H1 (cell line): ENCODE measurements at regions not wholly inside any gene's neighbourhood (a gene's known extent, or its start where the extent isn't known, plus 50 kb on each side); places are given as distances from the start of the nearest gene placed in this dataset.

ENCODE experiments used
- CTCF ChIA-PET: fragments of 300-600 bp; sonication (Branson Sonifier 250); formaldehyde crosslinking; loops from one replicate; lab custom pipeline; 2021; ENCODE audit not compliant: partially characterized antibody; lab: Charles Lee
- POLR2A ChIA-PET: fragments of 300-600 bp; sonication (Branson Sonifier 250); formaldehyde crosslinking; loops from one replicate; lab custom pipeline; 2021; ENCODE audit warnings: inconsistent platforms; ENCODE audit not compliant: partially characterized antibody; lab: Charles Lee
- DNase-seq, 2 experiments: peaks; one replicate each; pipeline versions ENCODE4 v3.0.0 to v3.0.0-alpha.2; 2010 to 2022; ENCODE audit warnings: low spot score in 2 of 2, low read depth in 1 of 2, mixed read lengths in 1 of 2
- FAIRE-seq: peaks from 2 replicates; lab custom pipeline; 2011; peaks lifted over from hg19 to GRCh38; lab: Jason Lieb, UNC
- H2AFZ ChIP-seq: 2 replicates; pipeline ENCODE4 v1.8.1; 2012; ENCODE audit warnings: low read length, inconsistent platforms
- H2AK5ac ChIP-seq: 2 replicates; pipeline ENCODE4 v1.6.1; 2013; ENCODE audit warnings: low read depth, low read length
- H2BK120ac ChIP-seq: replicated peaks from 2 replicates; pipeline ENCODE3; 2013; ENCODE audit warnings: low read depth, low read length, inconsistent platforms
- H2BK12ac ChIP-seq: 2 replicates; pipeline ENCODE4 v1.6.1; 2013; ENCODE audit warnings: low read depth, low read length
- H2BK15ac ChIP-seq: 2 replicates; pipeline ENCODE4 v1.6.1; 2013; ENCODE audit warnings: low read length
- H2BK20ac ChIP-seq: 2 replicates; pipeline ENCODE4 v1.6.1; 2013; ENCODE audit warnings: low read length
- H2BK5ac ChIP-seq: 2 replicates; pipeline ENCODE4 v1.6.1; 2013; ENCODE audit warnings: low read depth, low read length
- H3K14ac ChIP-seq: 2 replicates; pipeline ENCODE4 v1.6.1; 2013; ENCODE audit warnings: inconsistent platforms; ENCODE audit not compliant: insufficient read length
- H3K18ac ChIP-seq: 2 replicates; pipeline ENCODE4 v1.6.1; 2013; ENCODE audit warnings: low read length; ENCODE audit errors: extremely low read depth
- H3K23ac ChIP-seq: 2 replicates; pipeline ENCODE4 v1.6.1; 2013; ENCODE audit warnings: inconsistent platforms; ENCODE audit not compliant: insufficient read length
- H3K23me2 ChIP-seq: 2 replicates; pipeline ENCODE4 v1.6.1; 2013; ENCODE audit warnings: low read depth, low read length
- H3K27ac ChIP-seq: 2 replicates; pipeline ENCODE4 v1.6.1; 2011; ENCODE audit warnings: low read depth, low read length, inconsistent platforms
- H3K27me3 ChIP-seq, 4 experiments: replicated peaks in 1 of 4; 1 replicate in 1 of 4; 2 replicates in 3 of 4; pipeline versions ENCODE4 v1.6.1 to v1.8.1; 2011 to 2013; ENCODE audit warnings: low read length in 3 of 4, mild to moderate bottlenecking in 3 of 4, inconsistent platforms in 2 of 4, mixed read lengths in 2 of 4, moderate library complexity in 1 of 4; ENCODE audit not compliant: control insufficient read depth in 3 of 4, insufficient read depth in 3 of 4; ENCODE audit errors: extremely low read depth in 1 of 4
- H3K36me3 ChIP-seq, 4 experiments: 2 replicates each; pipeline versions ENCODE4 v1.6.1 to v1.8.1; 2011 to 2013; ENCODE audit warnings: mild to moderate bottlenecking in 4 of 4, low read length in 3 of 4, moderate library complexity in 2 of 4, control low read depth in 1 of 4, inconsistent platforms in 1 of 4; ENCODE audit not compliant: insufficient read depth in 4 of 4, control insufficient read depth in 2 of 4
- H3K4ac ChIP-seq: replicated peaks from 2 replicates; pipeline ENCODE3; 2013; ENCODE audit warnings: low read length, low read depth, mixed read lengths, inconsistent platforms; ENCODE audit not compliant: insufficient read length
- H3K4me1 ChIP-seq, 4 experiments: replicated peaks in 1 of 4; 1 replicate in 1 of 4; 2 replicates in 3 of 4; pipeline versions ENCODE4 v1.6.1 to v1.8.1; 2011 to 2013; ENCODE audit warnings: low read length in 3 of 4, inconsistent platforms in 2 of 4, mixed read lengths in 1 of 4; ENCODE audit not compliant: insufficient read depth in 4 of 4, control insufficient read depth in 3 of 4
- H3K4me2 ChIP-seq, 2 experiments: 2 replicates each; pipeline versions ENCODE4 v1.6.1 to v1.8.1; 2011 to 2013; ENCODE audit warnings: low read depth in 2 of 2, low read length in 2 of 2, control low read depth in 1 of 2, inconsistent platforms in 1 of 2, mild to moderate bottlenecking in 1 of 2; ENCODE audit not compliant: insufficient read depth in 1 of 2
- H3K4me3 ChIP-seq, 4 experiments: fragments of 200-600, 300-600 bp in 1 of 4; sonication (generic), shearing (Covaris generic), sonication (Bioruptor Twin) in 1 of 4; 2 replicates each; pipeline versions ENCODE4 v1.5.1 to v1.8.1; 2011 to 2016; ENCODE audit warnings: low read length in 4 of 4, low read depth in 3 of 4, control low read depth in 2 of 4, inconsistent platforms in 2 of 4, mild to moderate bottlenecking in 2 of 4, mixed read lengths in 1 of 4, moderate library complexity in 1 of 4; ENCODE audit not compliant: insufficient read depth in 2 of 4; ENCODE audit errors: extremely low read depth in 1 of 4
- H3K56ac ChIP-seq: replicated peaks from 2 replicates; pipeline ENCODE3; 2013; ENCODE audit warnings: low read depth, mild to moderate bottlenecking, mixed read lengths, low read length, inconsistent platforms; ENCODE audit not compliant: insufficient read length
- H3K79me1 ChIP-seq: 2 replicates; pipeline ENCODE4 v1.6.1; 2013; ENCODE audit warnings: low read depth, low read length, control low read depth
- H3K79me2 ChIP-seq, 2 experiments: 2 replicates each; pipeline versions ENCODE4 v1.6.1 to v1.8.1; 2012 to 2013; ENCODE audit warnings: low read length in 2 of 2, mild to moderate bottlenecking in 2 of 2, inconsistent platforms in 1 of 2; ENCODE audit not compliant: insufficient read depth in 2 of 2, control insufficient read depth in 1 of 2
- H3K9ac ChIP-seq, 4 experiments: replicated peaks in 1 of 4; 1 replicate in 1 of 4; 2 replicates in 3 of 4; pipeline versions ENCODE4 v1.6.1 to v1.8.1; 2011 to 2013; ENCODE audit warnings: low read depth in 3 of 4, low read length in 3 of 4, control low read depth in 2 of 4, mild to moderate bottlenecking in 2 of 4, moderate library complexity in 2 of 4, inconsistent platforms in 1 of 4; ENCODE audit errors: extremely low read depth in 1 of 4
- H3K9me3 ChIP-seq, 2 experiments: 2 replicates each; pipeline versions ENCODE4 v1.6.1 to v1.8.1; 2012 to 2013; ENCODE audit warnings: mild to moderate bottlenecking in 2 of 2, moderate library complexity in 2 of 2, control low read depth in 1 of 2, inconsistent platforms in 1 of 2, low read depth in 1 of 2, low read length in 1 of 2, mixed read lengths in 1 of 2; ENCODE audit not compliant: insufficient read depth in 2 of 2
- H4K20me1 ChIP-seq, 2 experiments: replicated peaks in 1 of 2; 2 replicates each; pipeline versions ENCODE3 to v1.8.1; 2011 to 2013; ENCODE audit warnings: inconsistent platforms in 2 of 2, low read length in 2 of 2, mild to moderate bottlenecking in 1 of 2; ENCODE audit not compliant: insufficient read depth in 2 of 2, control insufficient read depth in 1 of 2
- H4K5ac ChIP-seq: 2 replicates; pipeline ENCODE4 v1.6.1; 2013; ENCODE audit warnings: low read length, low read depth, mixed read lengths, inconsistent platforms; ENCODE audit not compliant: insufficient read length
- H4K8ac ChIP-seq: 2 replicates; pipeline ENCODE4 v1.8.0; 2013; ENCODE audit warnings: mild to moderate bottlenecking, moderate library complexity, low read length, inconsistent platforms; ENCODE audit not compliant: insufficient read depth; ENCODE audit errors: extremely low read depth
- H4K91ac ChIP-seq: replicated peaks from 2 replicates; pipeline ENCODE3; 2013; ENCODE audit warnings: low read length, mixed read lengths, inconsistent platforms; ENCODE audit not compliant: insufficient read length
- ATF2 ChIP-seq: IDR thresholded peaks from 2 replicates; pipeline ENCODE4 v1.6.1; 2012; ENCODE audit warnings: low read length, inconsistent platforms
- ATF3 ChIP-seq: IDR thresholded peaks from 2 replicates; pipeline ENCODE4 v1.6.1; 2011; ENCODE audit warnings: low read depth, mild to moderate bottlenecking, low read length; ENCODE audit not compliant: insufficient read depth
- BACH1 ChIP-seq: IDR thresholded peaks from 2 replicates; pipeline ENCODE4 v1.6.1; 2012; ENCODE audit warnings: low read length, improper control_type of control experiment
- BCL11A ChIP-seq, 2 experiments: IDR thresholded peaks; one replicate each; pipeline ENCODE4 v1.6.1; 2011; ENCODE audit warnings: low read depth in 2 of 2, low read length in 2 of 2, mild to moderate bottlenecking in 2 of 2
- CHD1 ChIP-seq: IDR thresholded peaks from 2 replicates; pipeline ENCODE4 v1.6.1; 2012; ENCODE audit warnings: low read depth, low read length, improper control_type of control experiment
- GABPA ChIP-seq: IDR thresholded peaks from 2 replicates; pipeline ENCODE4 v1.6.1; 2011; ENCODE audit warnings: mild to moderate bottlenecking, low read length, moderate library complexity, borderline replicate concordance; ENCODE audit not compliant: insufficient read depth
- GTF2F1 ChIP-seq: IDR thresholded peaks from 2 replicates; pipeline ENCODE4 v1.6.1; 2012; ENCODE audit warnings: low read depth, low read length, improper control_type of control experiment, borderline replicate concordance
- KDM1A ChIP-seq: fragments of 200-600, 300-600 bp; sonication (generic); IDR thresholded peaks from 2 replicates; pipeline ENCODE4 v1.7.1; 2016; ENCODE audit warnings: mild to moderate bottlenecking, low read length, borderline replicate concordance
- NANOG ChIP-seq: IDR thresholded peaks from 2 replicates; pipeline ENCODE4 v1.6.1; 2011; ENCODE audit warnings: low read length, low read depth, mild to moderate bottlenecking, inconsistent platforms; ENCODE audit not compliant: insufficient read depth, poor library complexity, severe bottlenecking
- PHF8 ChIP-seq: fragments of 200-600 bp; sonication (generic); conservative IDR thresholded peaks from 2 replicates; pipeline ENCODE4 v1.7.1; 2012; ENCODE audit warnings: low read depth, mild to moderate bottlenecking, inconsistent platforms, low read length, moderate library complexity
- POLR2A ChIP-seq, 2 experiments: IDR thresholded peaks; 1 replicate in 1 of 2; 2 replicates in 1 of 2; pipeline ENCODE4 v1.6.1; 2011; ENCODE audit warnings: low read depth in 2 of 2, low read length in 2 of 2, mild to moderate bottlenecking in 2 of 2; ENCODE audit errors: control extremely low read depth in 1 of 2
- SP1 ChIP-seq: IDR thresholded peaks from 2 replicates; pipeline ENCODE4 v1.6.1; 2011; ENCODE audit warnings: low read depth, low read length
- TAF7 ChIP-seq: optimal IDR thresholded peaks from 2 replicates; pipeline ENCODE3; 2011; ENCODE audit warnings: low read depth, mild to moderate bottlenecking, inconsistent platforms, low read length, moderate library complexity, borderline replicate concordance
- TBP ChIP-seq: IDR thresholded peaks from 2 replicates; pipeline ENCODE4 v1.6.1; 2011; ENCODE audit warnings: low read depth, low read length, improper control_type of control experiment
- TCF12 ChIP-seq: IDR thresholded peaks from 2 replicates; pipeline ENCODE4 v1.6.1; 2011; ENCODE audit warnings: low read depth, mild to moderate bottlenecking, low read length

GRCh38 chr3:153843994-153844393 lies 277.2 kb upstream of the ARHGEF26 start:
- no peak overlapping the region for H3K18ac ChIP-seq
- no peaks in the 10 kb centered on the region for H3K9me3 ChIP-seq
- H3K4ac ChIP-seq, result no peak overlapping the region
- no peak overlapping the region for H3K14ac ChIP-seq
- no peaks in the 10 kb centered on the region for H3K27me3 ChIP-seq
- no peak overlapping the region for H2BK120ac ChIP-seq
- no peaks in the 10 kb centered on the region for H3K36me3 ChIP-seq
- H3K4me2 ChIP-seq, result no peak overlapping the region
- no peak overlapping the region for H2AK5ac ChIP-seq
- no peak for FAIRE-seq
- H3K79me1 ChIP-seq, result no peaks in the 10 kb centered on the region
- no peaks in the 10 kb centered on the region for H3K23me2 ChIP-seq
- no peak overlapping the region for H2BK12ac ChIP-seq
- POLR2A ChIA-PET, result no interaction called here
- no peak overlapping the region for H4K91ac ChIP-seq
- H2BK15ac ChIP-seq, result no peak overlapping the region
- CTCF ChIA-PET, result interaction anchor here (1.2 to 2.5 kb wide), 2 partner anchors 9 to 59 kb away, joined by 3 to 12 read pairs; no protein-coding TSS in a partner anchor
- no peak overlapping the region for H3K56ac ChIP-seq
- no peak for DNase-seq
- H3K4me3 ChIP-seq, result no peak overlapping the region
- no peak overlapping the region for H3K27ac ChIP-seq
- no peak overlapping the region for H3K23ac ChIP-seq
- no peaks in the 10 kb centered on the region for H3K4me1 ChIP-seq
- no peak overlapping the region for H4K5ac ChIP-seq
- H2BK5ac ChIP-seq, result no peak overlapping the region
- no peak overlapping the region for H4K8ac ChIP-seq
- H3K9ac ChIP-seq, result no peak overlapping the region
- H3K79me2 ChIP-seq, result no peaks in the 10 kb centered on the region
- no peak overlapping the region for H2AFZ ChIP-seq
- H4K20me1 ChIP-seq, result no peaks in the 10 kb centered on the region
- no peak overlapping the region for H2BK20ac ChIP-seq
- TF ChIP-seq CHD1, result no peak
- TF ChIP-seq NANOG, result no peak
- TF ChIP-seq GABPA, result no peak
- no peak for TF ChIP-seq BACH1
- TF ChIP-seq TAF7, result no peak
- TF ChIP-seq KDM1A, result no peak
- no peak for TF ChIP-seq TCF12
- TF ChIP-seq POLR2A (IDR thresholded peaks at IDR 0.05; ENCODE audit: control extremely low read depth in 1 of 2, low read depth in 2 of 2, low read length in 2 of 2), result no peak
- no peak for TF ChIP-seq GTF2F1
- no peak for TF ChIP-seq ATF3
- no peak for TF ChIP-seq ATF2
- no peak for TF ChIP-seq BCL11A (IDR thresholded peaks at IDR 0.05; ENCODE audit: low read depth in 2 of 2, low read length in 2 of 2)
- TF ChIP-seq TBP, result no peak
- no peak for TF ChIP-seq PHF8
- no peak for TF ChIP-seq SP1
